GM19452 (cell line): ENCODE measurements at regions not wholly inside any gene's neighbourhood (a gene's known extent, or its start where the extent isn't known, plus 50 kb on each side); places are given as distances from the start of the nearest gene placed in this dataset.
"Not testable (repeated sequence)": the region's sequence is repeated elsewhere in the genome, so short reads cannot be mapped to it uniquely, and the experiment has no call there.

Experiments used
- ATAC-seq: cut with Tn5 transposase; IDR thresholded peaks from one replicate; pipeline ENCODE4 v1.9.1; 2021; ENCODE audit not compliant: unreplicated experiment

DNA sequence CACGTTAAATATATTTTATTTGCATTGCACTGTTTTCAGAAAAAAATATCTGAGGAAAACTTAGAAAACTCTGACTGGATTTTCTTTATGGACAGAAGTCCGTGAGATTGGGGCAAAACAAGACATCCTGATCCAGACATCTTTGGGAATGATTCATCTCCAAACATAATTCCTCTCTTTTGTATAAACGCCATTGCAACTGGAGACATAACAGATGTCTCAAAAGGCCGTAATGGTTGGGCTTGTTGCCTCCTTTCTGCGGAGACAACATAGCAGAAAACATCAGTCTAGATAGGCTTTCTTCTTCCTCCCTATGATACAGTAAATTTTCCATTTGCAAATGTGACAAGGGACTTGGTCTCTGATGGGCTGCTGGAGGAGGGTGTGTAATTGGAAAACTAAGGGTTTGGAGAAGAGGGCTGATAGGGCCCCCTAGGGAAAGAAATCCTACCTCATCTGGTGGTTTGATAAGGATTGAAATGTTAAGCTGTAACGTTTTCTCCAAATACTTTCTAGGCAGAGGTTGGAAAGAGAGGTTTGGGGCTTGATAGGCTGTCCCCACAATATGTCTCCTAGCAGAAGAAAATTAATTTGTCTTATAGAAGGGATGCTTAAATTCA, 631.5 kb upstream of the ST8SIA4 start:
- ATAC-seq: no peak

DNA sequence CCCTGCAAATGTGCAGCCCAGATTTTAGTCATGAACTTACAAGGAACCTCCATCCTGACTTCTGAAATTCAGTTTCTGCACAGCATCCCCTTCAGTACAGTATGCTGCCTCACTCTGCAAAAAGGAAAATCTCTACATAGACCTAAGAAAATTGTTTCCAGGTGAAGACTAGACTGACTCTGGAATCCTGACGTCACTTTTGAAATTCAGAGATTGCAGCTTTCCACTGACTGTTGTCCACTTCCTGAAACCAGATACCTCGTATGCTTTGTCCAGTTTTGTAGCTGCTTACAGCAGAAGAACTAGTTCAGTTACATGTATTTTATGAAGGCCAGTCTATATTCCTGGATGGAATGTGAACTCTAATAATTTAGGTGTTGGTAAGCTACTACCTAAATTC, 629.3 kb upstream of the ST8SIA4 start:
- no peak for ATAC-seq

GRCh38 chr5:101531026-101531425, 627.9 kb upstream of the ST8SIA4 start:
- ATAC-seq: no peak

- ATAC-seq: not testable (repeated sequence)
Observed at GRCh38 chr5:101529094-101529493, 626.0 kb upstream of the ST8SIA4 start.

DNA sequence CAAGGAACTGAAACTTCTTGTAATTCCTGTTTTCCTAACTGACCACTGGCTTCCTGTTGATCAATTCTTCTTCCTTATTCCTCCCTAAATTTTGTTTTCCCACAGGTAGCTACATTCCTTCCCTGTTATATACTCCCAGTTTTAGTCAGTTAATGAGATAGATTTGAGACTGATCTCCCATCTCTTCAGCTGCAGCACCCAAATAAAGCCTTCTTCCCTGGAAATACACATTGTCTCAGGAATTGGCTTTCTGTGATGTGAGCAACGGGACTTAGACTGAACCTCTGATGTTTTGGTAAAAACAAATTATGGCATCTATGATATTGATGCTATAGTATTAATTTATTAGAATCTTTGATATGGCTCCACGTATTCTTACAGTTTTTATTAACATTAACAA, 617.3 kb upstream of the ST8SIA4 start:
- no peak for ATAC-seq

- no peak for ATAC-seq
Observed at GRCh38 chr5:101517795-101518194, 614.7 kb upstream of the ST8SIA4 start.

GRCh38 chr5:101515721-101516120, 612.6 kb upstream of the ST8SIA4 start:
- ATAC-seq: no peak

DNA sequence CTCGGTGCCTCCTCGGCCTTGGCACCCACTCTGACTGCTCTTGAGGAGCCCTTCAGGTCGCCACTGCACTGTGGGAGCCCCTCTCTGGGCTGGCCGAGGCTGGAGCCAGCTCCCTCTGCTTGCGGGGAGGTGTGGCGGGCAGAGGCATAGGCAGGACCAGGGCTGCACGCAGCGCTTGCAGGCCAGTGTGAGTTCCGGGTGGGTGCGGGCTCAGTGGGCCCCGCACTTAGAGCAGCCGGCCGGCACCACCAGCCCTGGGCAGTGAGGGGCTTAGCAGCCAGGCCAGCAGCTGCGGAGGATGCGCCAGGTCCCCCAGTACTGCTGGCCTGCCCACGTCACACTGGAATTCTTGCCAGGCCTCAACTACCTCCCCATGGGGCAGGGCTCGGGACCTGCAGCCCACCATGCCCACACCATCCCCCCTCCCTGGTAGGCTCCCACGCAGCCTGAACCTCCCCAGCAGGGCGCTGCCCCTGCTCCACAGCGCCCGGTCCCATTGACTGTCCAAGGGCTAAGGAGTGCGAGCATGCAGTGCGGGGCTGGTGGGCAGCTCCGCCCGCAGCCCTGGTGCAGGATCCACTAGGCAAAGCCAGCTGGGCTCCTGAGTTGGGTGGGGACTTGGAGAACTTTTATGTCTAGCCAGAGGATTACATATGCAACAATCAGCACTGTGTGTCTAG, 602.9 kb upstream of the ST8SIA4 start:
- ATAC-seq: no peak

DNA sequence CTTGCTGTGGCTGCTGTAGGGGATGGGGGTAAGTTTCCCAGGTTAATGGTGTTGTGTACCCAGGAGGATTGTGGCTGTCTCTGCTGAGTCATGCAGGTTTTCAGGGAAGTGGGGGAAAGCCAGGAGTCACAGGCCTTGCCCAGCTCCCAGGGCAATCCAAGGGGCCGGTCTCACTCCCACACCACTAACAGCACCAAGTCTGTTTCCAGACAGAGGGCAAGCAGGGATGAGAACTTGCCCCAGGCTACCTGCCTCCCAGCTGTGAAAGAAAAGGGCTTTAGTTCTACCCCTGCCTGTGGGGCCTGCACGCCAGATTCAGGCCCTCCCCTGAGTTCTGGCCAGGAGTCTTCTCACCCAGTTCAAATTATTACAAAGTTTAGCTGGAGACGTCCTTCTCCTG, 579.8 kb upstream of the ST8SIA4 start:
- no peak for ATAC-seq

GRCh38 chr5:101473483-101473882, 570.4 kb upstream of the ST8SIA4 start:
- peak; percentile 60 for ATAC-seq

DNA sequence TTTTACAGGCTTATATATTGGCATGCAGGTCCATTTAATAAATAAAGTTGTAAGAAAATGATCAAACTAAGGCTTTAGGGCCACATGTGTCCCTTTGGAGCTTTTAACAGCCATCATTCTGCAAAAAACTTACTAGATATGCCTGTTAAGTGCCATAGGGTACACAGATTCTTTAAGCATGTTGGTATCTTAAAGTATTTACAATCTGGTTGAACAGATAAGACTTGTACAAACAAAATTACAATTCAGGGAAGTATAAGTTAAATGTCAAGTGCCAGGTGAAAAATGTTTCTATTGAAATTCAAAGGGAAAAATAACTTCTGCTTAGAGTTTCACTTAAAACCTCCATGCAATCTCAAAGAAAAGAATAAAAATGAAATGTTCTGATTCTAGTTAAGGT, 558.4 kb upstream of the ST8SIA4 start:
- ATAC-seq: no peak

- no peak for ATAC-seq
Observed at GRCh38 chr5:101458587-101458986, 555.5 kb upstream of the ST8SIA4 start.

GRCh38 chr5:101455851-101456250, 552.8 kb upstream of the ST8SIA4 start:
- ATAC-seq: no peak

- no peak for ATAC-seq
Observed at GRCh38 chr5:101455048-101455447, 552.0 kb upstream of the ST8SIA4 start.

- ATAC-seq: not testable (repeated sequence)
Observed at GRCh38 chr5:101442281-101442680, 539.2 kb upstream of the ST8SIA4 start.

- no peak for ATAC-seq
Observed at GRCh38 chr5:101440173-101440572, 537.1 kb upstream of the ST8SIA4 start.

DNA sequence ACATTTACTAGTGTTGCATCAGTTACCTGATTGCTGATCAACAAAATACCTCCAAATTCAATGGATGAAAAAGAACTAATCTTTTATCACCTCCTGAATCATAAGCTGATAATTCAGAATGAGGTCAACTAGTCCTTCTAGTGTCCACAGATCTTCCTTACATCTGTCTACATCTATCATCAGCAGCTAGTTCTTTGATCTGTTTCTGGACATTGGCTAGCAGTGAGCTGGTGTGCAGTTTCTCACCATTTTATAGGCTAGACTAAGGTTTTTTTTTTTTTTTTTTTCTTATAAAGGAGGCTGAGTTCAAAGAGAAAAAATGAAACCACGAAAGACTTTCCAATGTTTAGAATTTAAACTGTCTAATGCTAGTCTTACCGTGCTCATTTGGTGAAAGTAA, 534.3 kb upstream of the ST8SIA4 start:
- no peak for ATAC-seq

- ATAC-seq: no peak
Observed at GRCh38 chr5:101435768-101436167, 532.7 kb upstream of the ST8SIA4 start.

- ATAC-seq: no peak
Observed at GRCh38 chr5:101431201-101431600, 528.1 kb upstream of the ST8SIA4 start.

- no peak for ATAC-seq
Observed at GRCh38 chr5:101430551-101430950, 527.5 kb upstream of the ST8SIA4 start.

DNA sequence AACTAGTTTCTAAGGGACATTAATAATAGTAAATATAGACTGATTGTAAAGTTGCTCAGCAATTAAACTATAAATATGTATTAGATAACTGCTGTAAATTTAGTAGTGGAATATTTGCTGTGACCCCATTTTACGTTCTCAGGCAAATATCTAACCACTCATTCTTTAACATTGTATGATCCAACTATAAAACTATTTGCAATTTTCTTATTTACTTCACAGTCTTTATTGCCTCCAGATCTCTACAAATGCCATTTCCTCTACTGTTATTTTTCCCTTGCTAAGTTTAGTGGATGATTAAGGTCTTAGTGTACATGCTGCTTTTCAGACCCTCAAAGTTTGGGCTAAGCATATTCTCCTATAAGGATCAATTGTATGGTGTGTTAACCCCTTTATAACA, 526.2 kb upstream of the ST8SIA4 start:
- ATAC-seq: no peak

- ATAC-seq: no peak
Observed at GRCh38 chr5:101425339-101425859, 522.3 kb upstream of the ST8SIA4 start.
